CD4-positive, CD25-positive, alpha-beta regulatory T cell (primary cell): ENCODE measurements at regions not wholly inside any gene's neighbourhood (a gene's known extent, or its start where the extent isn't known, plus 50 kb on each side); places are given as distances from the start of the nearest gene placed in this dataset.

ENCODE experiments used
- ATAC-seq, 2 donors: fragments of 150-1000 bp; cut with Tn5 transposase; one replicate each; pipeline ENCODE4 v1.10.0; 2021; ENCODE audit warnings: low read depth in 2 of 2, moderate number of reproducible peaks in 2 of 2, moderate library complexity in 1 of 2
- DNase-seq, 3 donors: peaks; one replicate each; pipeline versions ENCODE4 v3.0.0 to v3.0.0-alpha.2; 2012 to 2022; ENCODE audit warnings: mixed read lengths in 1 of 3
- H3K27ac ChIP-seq: one replicate; pipeline ENCODE4 v1.7.0; 2013; ENCODE audit warnings: mild to moderate bottlenecking, low read length; ENCODE audit not compliant: insufficient read depth, poor library complexity, severe bottlenecking
- H3K27me3 ChIP-seq: one replicate; pipeline ENCODE4 v1.7.0; 2013; ENCODE audit warnings: low read length; ENCODE audit not compliant: control insufficient read depth, insufficient read depth
- H3K36me3 ChIP-seq: one replicate; pipeline ENCODE4 v1.7.0; 2013; ENCODE audit warnings: mild to moderate bottlenecking, low read length, moderate library complexity; ENCODE audit not compliant: control insufficient read depth, insufficient read depth
- H3K4me1 ChIP-seq: 2 replicates; pipeline ENCODE4 v1.7.0; 2013; ENCODE audit warnings: mild to moderate bottlenecking, low read length; ENCODE audit not compliant: insufficient read depth, control insufficient read depth, poor library complexity, severe bottlenecking
- H3K4me3 ChIP-seq: one replicate; pipeline ENCODE4 v1.7.0; 2013; ENCODE audit warnings: low read depth, mild to moderate bottlenecking, low read length, moderate library complexity
- H3K9me3 ChIP-seq, 2 experiments: 1 replicate in 1 of 2; 2 replicates in 1 of 2; pipeline ENCODE4 v1.7.0; 2013; ENCODE audit warnings: low read length in 2 of 2, mild to moderate bottlenecking in 1 of 2, moderate library complexity in 1 of 2; ENCODE audit not compliant: control insufficient read depth in 2 of 2
- H3K27ac Mint-ChIP-seq, 3 donors: one replicate each; pipeline ENCODE4 v1.8.0; 2020 to 2022; ENCODE audit warnings: mild to moderate bottlenecking in 3 of 3, mixed read lengths in 3 of 3, moderate library complexity in 2 of 3
- H3K27me3 Mint-ChIP-seq: one replicate; pipeline ENCODE4 v1.8.0; 2022; ENCODE audit warnings: mild to moderate bottlenecking, mixed read lengths
- H3K36me3 Mint-ChIP-seq: one replicate; pipeline ENCODE4 v1.8.0; 2020; ENCODE audit warnings: mixed read lengths
- H3K4me1 Mint-ChIP-seq, 4 donors: one replicate each; pipeline ENCODE4 v1.8.0; 2020 to 2022; ENCODE audit warnings: mixed read lengths in 4 of 4, mild to moderate bottlenecking in 1 of 4
- H3K4me3 Mint-ChIP-seq, 4 donors: one replicate each; pipeline ENCODE4 v1.8.0; 2020 to 2022; ENCODE audit warnings: mild to moderate bottlenecking in 4 of 4, mixed read lengths in 4 of 4, moderate library complexity in 3 of 4
- H3K9me3 Mint-ChIP-seq, 7 donors: one replicate each; pipeline ENCODE4 v1.8.0; 2020 to 2022; ENCODE audit warnings: mixed read lengths in 7 of 7, mild to moderate bottlenecking in 3 of 7, moderate library complexity in 2 of 7

GRCh38 chr2:10204326-10205161, 82.0 kb downstream of the RRM2 start:
- no peaks in the 10 kb centered on the region for H3K36me3 Mint-ChIP-seq
- H3K27me3 ChIP-seq, result no peaks in the 10 kb centered on the region
- no peak for ATAC-seq
- DNase-seq, result no peak
- H3K27ac Mint-ChIP-seq, result no peak overlapping the region
- H3K36me3 ChIP-seq, result no peaks in the 10 kb centered on the region
- H3K4me1 ChIP-seq, result no peaks in the 10 kb centered on the region
- no peaks in the 10 kb centered on the region for H3K9me3 Mint-ChIP-seq
- no peaks in the 10 kb centered on the region for H3K9me3 ChIP-seq
- H3K4me3 ChIP-seq, result no peak overlapping the region
- no peaks in the 10 kb centered on the region for H3K4me1 Mint-ChIP-seq
- no peak overlapping the region for H3K27ac ChIP-seq
- no peaks in the 10 kb centered on the region for H3K27me3 Mint-ChIP-seq
- no peak overlapping the region for H3K4me3 Mint-ChIP-seq

- Mint-ChIP-seq H3K4me3 (no peak overlapping the region), H3K27me3 (no peaks in the 10 kb centered on the region), H3K36me3 (no peaks in the 10 kb centered on the region), H3K9me3 (no peaks in the 10 kb centered on the region), H3K27ac (no peak overlapping the region), H3K4me1 (no peaks in the 10 kb centered on the region)
- DNase-seq (no peak), ATAC-seq (no peak)
- H3K4me3 ChIP-seq, result no peak overlapping the region
- H3K27me3 ChIP-seq, result no peaks in the 10 kb centered on the region
- H3K4me1 ChIP-seq, result no peaks in the 10 kb centered on the region
- no peaks in the 10 kb centered on the region for H3K9me3 ChIP-seq
- no peak overlapping the region for H3K27ac ChIP-seq
- no peaks in the 10 kb centered on the region for H3K36me3 ChIP-seq
Observed at GRCh38 chr2:10205162-10205475, 82.6 kb downstream of the RRM2 start.

GRCh38 chr2:10208736-10209135, 86.2 kb downstream of the RRM2 start:
- Histone ChIP-seq H3K9me3 (no peaks in the 10 kb centered on the region), H3K4me3 (no peak overlapping the region), H3K4me1 (no peaks in the 10 kb centered on the region), H3K27me3 (no peaks in the 10 kb centered on the region), H3K27ac (no peak overlapping the region), H3K36me3 (no peaks in the 10 kb centered on the region)
- Mint-ChIP-seq H3K27me3 (no peaks in the 10 kb centered on the region), H3K4me1 (peaks cover 0 to 4% (median 0%) of the 10 kb centered on the region in 4 donors), H3K36me3 (no peaks in the 10 kb centered on the region), H3K9me3 (no peaks in the 10 kb centered on the region), H3K27ac (no peak overlapping the region), H3K4me3 (no peak overlapping the region)
- ATAC-seq, result no peak
- no peak for DNase-seq

GRCh38 chr2:10209406-10209935, 86.9 kb downstream of the RRM2 start:
- H3K27me3 ChIP-seq, result no peaks in the 10 kb centered on the region
- Mint-ChIP-seq H3K27ac (no peak overlapping the region), H3K9me3 (no peaks in the 10 kb centered on the region), H3K27me3 (no peaks in the 10 kb centered on the region), H3K4me3 (no peak overlapping the region), H3K4me1 (peaks cover 0 to 4% (median 0%) of the 10 kb centered on the region in 4 donors), H3K36me3 (no peaks in the 10 kb centered on the region)
- ATAC-seq, result no peak
- H3K4me3 ChIP-seq, result no peak overlapping the region
- no peaks in the 10 kb centered on the region for H3K9me3 ChIP-seq
- H3K36me3 ChIP-seq, result no peaks in the 10 kb centered on the region
- DNase-seq, result no peak
- H3K27ac ChIP-seq, result no peak overlapping the region
- no peaks in the 10 kb centered on the region for H3K4me1 ChIP-seq

- Mint-ChIP-seq H3K27ac (no peak overlapping the region), H3K4me1 (peaks cover 0 to 4% (median 0%) of the 10 kb centered on the region in 4 donors), H3K9me3 (no peaks in the 10 kb centered on the region), H3K27me3 (no peaks in the 10 kb centered on the region), H3K4me3 (no peak overlapping the region), H3K36me3 (no peaks in the 10 kb centered on the region)
- Histone ChIP-seq H3K9me3 (no peaks in the 10 kb centered on the region), H3K27ac (no peak overlapping the region), H3K4me1 (no peaks in the 10 kb centered on the region), H3K27me3 (no peaks in the 10 kb centered on the region), H3K36me3 (no peaks in the 10 kb centered on the region), H3K4me3 (no peak overlapping the region)
- DNase-seq, result no peak
- no peak for ATAC-seq
Observed at GRCh38 chr2:10210336-10210735, 87.8 kb downstream of the RRM2 start.

- no peak overlapping the region for H3K4me3 ChIP-seq
Observed at GRCh38 chr2:10211844-10212422, 89.4 kb downstream of the RRM2 start.

GRCh38 chr2:10212827-10213226, 89.9 kb upstream of the HPCAL1 start:
- Histone ChIP-seq H3K27ac (no peak overlapping the region), H3K9me3 (no peaks in the 10 kb centered on the region), H3K27me3 (no peaks in the 10 kb centered on the region), H3K4me1 (no peaks in the 10 kb centered on the region), H3K4me3 (no peak overlapping the region), H3K36me3 (no peaks in the 10 kb centered on the region)
- ATAC-seq, result no peak
- H3K9me3 Mint-ChIP-seq, result no peaks in the 10 kb centered on the region
- no peak overlapping the region for H3K4me3 Mint-ChIP-seq
- no peaks in the 10 kb centered on the region for H3K36me3 Mint-ChIP-seq
- DNase-seq, result no peak
- no peak overlapping the region for H3K27ac Mint-ChIP-seq
- peaks cover 0 to 4% (median 0%) of the 10 kb centered on the region in 4 donors for H3K4me1 Mint-ChIP-seq
- no peaks in the 10 kb centered on the region for H3K27me3 Mint-ChIP-seq

More at GRCh38 chr2:10211844-10212422, 89.4 kb downstream of the RRM2 start:
- H3K27ac Mint-ChIP-seq, result no peak overlapping the region
- H3K27ac ChIP-seq, result no peak overlapping the region
- H3K4me3 Mint-ChIP-seq, result no peak overlapping the region
- H3K4me1 Mint-ChIP-seq, result peaks cover 0 to 4% (median 0%) of the 10 kb centered on the region in 4 donors
- DNase-seq, result no peak
- no peaks in the 10 kb centered on the region for H3K9me3 Mint-ChIP-seq
- H3K36me3 Mint-ChIP-seq, result no peaks in the 10 kb centered on the region
- H3K9me3 ChIP-seq, result no peaks in the 10 kb centered on the region
- H3K4me1 ChIP-seq, result no peaks in the 10 kb centered on the region
- H3K36me3 ChIP-seq, result no peaks in the 10 kb centered on the region
- no peak for ATAC-seq
- no peaks in the 10 kb centered on the region for H3K27me3 ChIP-seq
- no peaks in the 10 kb centered on the region for H3K27me3 Mint-ChIP-seq

GRCh38 chr2:10214179-10214578, 88.5 kb upstream of the HPCAL1 start:
- Mint-ChIP-seq H3K4me3 (no peak overlapping the region), H3K9me3 (no peaks in the 10 kb centered on the region), H3K36me3 (no peaks in the 10 kb centered on the region), H3K27ac (no peak overlapping the region), H3K4me1 (peaks cover 0 to 4% (median 0%) of the 10 kb centered on the region in 4 donors), H3K27me3 (no peaks in the 10 kb centered on the region)
- H3K4me1 ChIP-seq, result no peaks in the 10 kb centered on the region
- ATAC-seq (no peak), DNase-seq (no peak)
- no peak overlapping the region for H3K4me3 ChIP-seq
- no peaks in the 10 kb centered on the region for H3K27me3 ChIP-seq
- H3K9me3 ChIP-seq, result no peaks in the 10 kb centered on the region
- no peak overlapping the region for H3K27ac ChIP-seq
- no peaks in the 10 kb centered on the region for H3K36me3 ChIP-seq
